ENCODE measurements at regions not wholly inside any gene's neighbourhood (a gene's known extent, or its start where the extent isn't known, plus 50 kb on each side); places are given as distances from the start of the nearest gene placed in this dataset.

GRCh38 chr16:26295625-26296304, 604.0 kb downstream of the HS3ST4 start:
- no peak for DNase-seq

GRCh38 chr16:26301516-26301915, 609.8 kb downstream of the HS3ST4 start:
- DNase-seq = no peak

GRCh38 chr16:26316683-26317464, 625.1 kb downstream of the HS3ST4 start:
- DNase-seq = no peak

GRCh38 chr16:26317885-26318284, 626.1 kb downstream of the HS3ST4 start:
- DNase-seq = no peak

GRCh38 chr16:26330654-26331053, 638.9 kb downstream of the HS3ST4 start:
- DNase-seq = no peak

- DNase-seq = no peak
Observed at GRCh38 chr16:26334218-26335111, 642.7 kb downstream of the HS3ST4 start.

- DNase-seq = no peak
Observed at GRCh38 chr16:26335236-26335853, 643.6 kb downstream of the HS3ST4 start.

- DNase-seq = no peak
Observed at GRCh38 chr16:26342621-26343020, 650.9 kb downstream of the HS3ST4 start.

- no peak for DNase-seq
Observed at GRCh38 chr16:26344240-26344776, 652.5 kb downstream of the HS3ST4 start.

- no peak for DNase-seq
Observed at GRCh38 chr16:26344976-26345375, 653.2 kb downstream of the HS3ST4 start.

- no peak for DNase-seq
Observed at GRCh38 chr16:26345966-26346365, 654.2 kb downstream of the HS3ST4 start.

GRCh38 chr16:26348095-26348494, 656.3 kb downstream of the HS3ST4 start:
- no peak for DNase-seq

GRCh38 chr16:26360867-26361266, 669.1 kb downstream of the HS3ST4 start:
- no peak for DNase-seq

- no peak for DNase-seq
Observed at GRCh38 chr16:26363581-26363980, 671.8 kb downstream of the HS3ST4 start.

- no peak for DNase-seq
Observed at GRCh38 chr16:26365161-26365940, 673.6 kb downstream of the HS3ST4 start.

GRCh38 chr16:26371349-26371869, 679.6 kb downstream of the HS3ST4 start:
- DNase-seq = no peak

GRCh38 chr16:26374279-26374925, 682.6 kb downstream of the HS3ST4 start:
- DNase-seq = no peak

- no peak for DNase-seq
Observed at GRCh38 chr16:26382586-26382985, 684.1 kb upstream of the C16orf82 start.

- no peak for DNase-seq
Observed at GRCh38 chr16:26386096-26386495, 680.6 kb upstream of the C16orf82 start.

- DNase-seq = no peak
Observed at GRCh38 chr16:26391833-26392232, 674.9 kb upstream of the C16orf82 start.

- no peak for DNase-seq
Observed at GRCh38 chr16:26394409-26394808, 672.3 kb upstream of the C16orf82 start.
